ENCODE measurements at regions not wholly inside any gene's neighbourhood (a gene's known extent, or its start where the extent isn't known, plus 50 kb on each side); places are given as distances from the start of the nearest gene placed in this dataset.

GRCh38 chr2:121860758-121861227, 105.3 kb downstream of the TSN start:
- no peak overlapping the region for H3K27ac ChIP-seq
- TF ChIP-seq CTCF (IDR thresholded peaks at IDR 0.05; ENCODE audit: low read depth, low read length), result no peak
- H3K9me3 ChIP-seq (ENCODE audit: low read depth), result no peaks in the 10 kb centered on the region
- H3K4me1 ChIP-seq (ENCODE audit: low read depth), result peaks cover 16% of the 10 kb centered on the region
- no peaks in the 10 kb centered on the region for H3K27me3 ChIP-seq
- no peak overlapping the region for H3K4me3 ChIP-seq
- no peak for DNase-seq (ENCODE audit: low read depth in 1 of 2, low spot score in 1 of 2)
- H3K36me3 ChIP-seq, result no peaks in the 10 kb centered on the region

- H3K9me3 ChIP-seq (ENCODE audit: low read depth), result no peaks in the 10 kb centered on the region
- no peak overlapping the region for H3K4me3 ChIP-seq
- no peak overlapping the region for H3K27ac ChIP-seq
- no peaks in the 10 kb centered on the region for H3K27me3 ChIP-seq
- TF ChIP-seq CTCF (IDR thresholded peaks at IDR 0.05; ENCODE audit: low read depth, low read length), result no peak
- H3K36me3 ChIP-seq, result no peaks in the 10 kb centered on the region
- H3K4me1 ChIP-seq (ENCODE audit: low read depth), result peaks cover 1% of the 10 kb centered on the region
- no peak for DNase-seq (ENCODE audit: low read depth in 1 of 2, low spot score in 1 of 2)
These were observed 106.8 kb downstream of the TSN start for GRCh38 chr2:121862286-121862685.

- TF ChIP-seq CTCF (IDR thresholded peaks at IDR 0.05; ENCODE audit: low read depth, low read length), result no peak
- Histone ChIP-seq H3K27ac (no peak overlapping the region), H3K36me3 (no peaks in the 10 kb centered on the region), H3K4me3 (no peak overlapping the region), H3K9me3 (ENCODE audit: low read depth) (no peaks in the 10 kb centered on the region), H3K27me3 (no peaks in the 10 kb centered on the region), H3K4me1 (ENCODE audit: low read depth) (no peaks in the 10 kb centered on the region)
- no peak for DNase-seq (ENCODE audit: low read depth in 1 of 2, low spot score in 1 of 2)
These were observed 110.5 kb downstream of the TSN start for GRCh38 chr2:121865914-121866313.

GRCh38 chr2:121866789-121867188, 111.3 kb downstream of the TSN start:
- TF ChIP-seq CTCF (IDR thresholded peaks at IDR 0.05; ENCODE audit: low read depth, low read length), result no peak
- H3K9me3 ChIP-seq (ENCODE audit: low read depth), result no peaks in the 10 kb centered on the region
- no peak for DNase-seq (ENCODE audit: low read depth in 1 of 2, low spot score in 1 of 2)
- no peaks in the 10 kb centered on the region for H3K27me3 ChIP-seq
- no peak overlapping the region for H3K4me3 ChIP-seq
- no peaks in the 10 kb centered on the region for H3K4me1 ChIP-seq (ENCODE audit: low read depth)
- H3K27ac ChIP-seq, result no peak overlapping the region
- no peaks in the 10 kb centered on the region for H3K36me3 ChIP-seq

GRCh38 chr2:121868652-121869051, 113.2 kb downstream of the TSN start:
- Histone ChIP-seq H3K27me3 (no peaks in the 10 kb centered on the region), H3K27ac (no peak overlapping the region), H3K4me3 (no peak overlapping the region), H3K4me1 (ENCODE audit: low read depth) (no peaks in the 10 kb centered on the region), H3K36me3 (no peaks in the 10 kb centered on the region), H3K9me3 (ENCODE audit: low read depth) (no peaks in the 10 kb centered on the region)
- no peak for TF ChIP-seq CTCF (IDR thresholded peaks at IDR 0.05; ENCODE audit: low read depth, low read length)
- no peak for DNase-seq (ENCODE audit: low read depth in 1 of 2, low spot score in 1 of 2)

GRCh38 chr2:121869363-121869762, 113.9 kb downstream of the TSN start:
- H3K36me3 ChIP-seq, result no peaks in the 10 kb centered on the region
- DNase-seq (ENCODE audit: low read depth in 1 of 2, low spot score in 1 of 2), result no peak
- TF ChIP-seq CTCF (IDR thresholded peaks at IDR 0.05; ENCODE audit: low read depth, low read length), result no peak
- no peaks in the 10 kb centered on the region for H3K9me3 ChIP-seq (ENCODE audit: low read depth)
- no peaks in the 10 kb centered on the region for H3K4me1 ChIP-seq (ENCODE audit: low read depth)
- no peak overlapping the region for H3K27ac ChIP-seq
- H3K27me3 ChIP-seq, result no peaks in the 10 kb centered on the region
- H3K4me3 ChIP-seq, result no peak overlapping the region
